Adrenal gland (tissue), 5 donors: ENCODE measurements at regions not wholly inside any gene's neighbourhood (a gene's known extent, or its start where the extent isn't known, plus 50 kb on each side); places are given as distances from the start of the nearest gene placed in this dataset.

ENCODE experiments used
- POLR2A ChIP-seq, 2 donors: fragments of 450-650 bp; IDR thresholded peaks; one replicate each; pipeline ENCODE4 v1.6.1; 2017; ENCODE audit warnings: antibody characterized with exemption in 2 of 2, mild to moderate bottlenecking in 2 of 2, moderate library complexity in 1 of 2
- TF ChIP-seq, protein P1 (sequence below), 6 experiments: fragments of 450-650 bp in 4 of 6; fragments of 200-600 bp in 2 of 6; sonication (generic) in 1 of 6; IDR thresholded peaks; 1 replicate in 5 of 6; 2 replicates in 1 of 6; pipeline versions ENCODE4 v1.5.1 to v1.8.0; 2016 to 2021; ENCODE audit warnings: antibody characterized with exemption in 6 of 6, mild to moderate bottlenecking in 2 of 6, moderate library complexity in 1 of 6
- donor health status: DM: no; HTN: no; CAD: no.

DNA sequence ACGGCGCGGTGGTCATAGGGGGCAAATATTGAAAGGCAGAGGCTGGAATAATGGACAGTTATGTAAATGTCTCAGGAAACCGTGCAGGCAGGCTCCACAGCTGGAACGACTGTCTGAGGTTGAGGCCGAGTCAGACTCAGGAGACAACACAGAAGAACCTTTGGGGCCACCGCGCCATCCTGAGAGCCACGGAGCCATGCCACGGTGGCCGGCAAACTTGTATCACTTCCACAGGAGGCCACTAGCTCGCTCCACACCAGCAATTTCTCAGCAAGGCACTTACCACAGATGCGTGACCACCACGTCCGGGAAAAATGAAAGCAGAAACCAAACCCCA lies 156.7 kb upstream of the SALL3 start:
- TF ChIP-seq, protein P1, sequence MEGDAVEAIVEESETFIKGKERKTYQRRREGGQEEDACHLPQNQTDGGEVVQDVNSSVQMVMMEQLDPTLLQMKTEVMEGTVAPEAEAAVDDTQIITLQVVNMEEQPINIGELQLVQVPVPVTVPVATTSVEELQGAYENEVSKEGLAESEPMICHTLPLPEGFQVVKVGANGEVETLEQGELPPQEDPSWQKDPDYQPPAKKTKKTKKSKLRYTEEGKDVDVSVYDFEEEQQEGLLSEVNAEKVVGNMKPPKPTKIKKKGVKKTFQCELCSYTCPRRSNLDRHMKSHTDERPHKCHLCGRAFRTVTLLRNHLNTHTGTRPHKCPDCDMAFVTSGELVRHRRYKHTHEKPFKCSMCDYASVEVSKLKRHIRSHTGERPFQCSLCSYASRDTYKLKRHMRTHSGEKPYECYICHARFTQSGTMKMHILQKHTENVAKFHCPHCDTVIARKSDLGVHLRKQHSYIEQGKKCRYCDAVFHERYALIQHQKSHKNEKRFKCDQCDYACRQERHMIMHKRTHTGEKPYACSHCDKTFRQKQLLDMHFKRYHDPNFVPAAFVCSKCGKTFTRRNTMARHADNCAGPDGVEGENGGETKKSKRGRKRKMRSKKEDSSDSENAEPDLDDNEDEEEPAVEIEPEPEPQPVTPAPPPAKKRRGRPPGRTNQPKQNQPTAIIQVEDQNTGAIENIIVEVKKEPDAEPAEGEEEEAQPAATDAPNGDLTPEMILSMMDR (IDR thresholded peaks at IDR 0.05), result no peak
- TF ChIP-seq POLR2A (IDR thresholded peaks at IDR 0.05), result no peak
